HEK293 (cell line): ENCODE measurements at regions not wholly inside any gene's neighbourhood (a gene's known extent, or its start where the extent isn't known, plus 50 kb on each side); places are given as distances from the start of the nearest gene placed in this dataset.

Experiments
- CTCF ChIA-PET: fragments of 350-600 bp; formaldehyde crosslinking; extraction: SDS; loops from one replicate; lab custom pipeline; 2021; ENCODE audit warnings: antibody characterized with exemption; lab: Yijun Ruan, JAX
- POLR2A ChIA-PET: fragments of 300-600 bp; formaldehyde crosslinking; extraction: SDS; loops from one replicate; lab custom pipeline; 2020; ENCODE audit warnings: antibody characterized with exemption, inconsistent platforms; lab: Yijun Ruan, JAX
- H3K27ac ChIP-seq: fragments of 200-500 bp; sonication (Bioruptor generic); 2 replicates; pipeline ENCODE4 v1.5.1; 2014; ENCODE audit warnings: low read depth, low read length, control low read depth, inconsistent platforms; ENCODE audit errors: extremely low read depth
- H3K36me3 ChIP-seq, 2 experiments: fragments of 200-500 bp in 1 of 2; sonication (Bioruptor generic) in 1 of 2; 1 replicate in 1 of 2; 2 replicates in 1 of 2; pipeline ENCODE4 v1.5.1; 2014 to 2017; ENCODE audit warnings: inconsistent platforms in 2 of 2, low read length in 2 of 2; ENCODE audit not compliant: control insufficient read depth in 2 of 2, insufficient read depth in 1 of 2
- H3K4me1 ChIP-seq: fragments of 200-500 bp; sonication (Bioruptor generic); 2 replicates; pipeline ENCODE4 v1.5.1; 2014; ENCODE audit warnings: mild to moderate bottlenecking, low read length, inconsistent platforms; ENCODE audit not compliant: control insufficient read depth, insufficient read depth
- H3K4me3 ChIP-seq: 2 replicates; pipeline ENCODE4 v1.5.1; 2011; ENCODE audit warnings: low read depth, mild to moderate bottlenecking, control low read depth, low read length, moderate library complexity
- H3K9me3 ChIP-seq: fragments of 200-500 bp; sonication (Bioruptor generic); 2 replicates; pipeline ENCODE4 v1.5.1; 2014; ENCODE audit warnings: low read depth, low read length, inconsistent platforms; ENCODE audit not compliant: control insufficient read depth, insufficient read depth
- GFI1B ChIP-seq: fragments of 450-650 bp; formaldehyde crosslinking; IDR thresholded peaks from 2 replicates; pipeline ENCODE4 v1.5.1; 2016; ENCODE audit warnings: missing biosample characterization, missing genetic modification characterization
- HOXC10 ChIP-seq: sonication (generic); formaldehyde crosslinking; IDR thresholded peaks from 2 replicates; pipeline ENCODE4 v1.8.1; 2023; ENCODE audit warnings: mild to moderate bottlenecking, missing genetic modification reagents
- KLF17 ChIP-seq: fragments of 450-650 bp; formaldehyde crosslinking; IDR thresholded peaks from 2 replicates; pipeline ENCODE4 v1.5.1; 2016; ENCODE audit warnings: missing biosample characterization, missing genetic modification characterization
- KLF8 ChIP-seq: fragments of 450-650 bp; formaldehyde crosslinking; IDR thresholded peaks from 2 replicates; pipeline ENCODE4 v1.5.1; 2016; ENCODE audit warnings: missing biosample characterization, missing genetic modification characterization
- KLF9 ChIP-seq: fragments of 450-650 bp; formaldehyde crosslinking; IDR thresholded peaks from 2 replicates; pipeline ENCODE4 v1.5.1; 2016; ENCODE audit warnings: missing biosample characterization, missing genetic modification characterization, low read depth
- PATZ1 ChIP-seq: fragments of 450-650 bp; formaldehyde crosslinking; IDR thresholded peaks from 2 replicates; pipeline ENCODE4 v1.5.1; 2016; ENCODE audit warnings: missing biosample characterization, missing genetic modification characterization
- PBX3 ChIP-seq: sonication (generic); formaldehyde crosslinking; IDR thresholded peaks from 2 replicates; pipeline ENCODE4 v1.8.1; 2022; ENCODE audit warnings: mild to moderate bottlenecking, moderate library complexity, missing genetic modification reagents
- SP2 ChIP-seq: fragments of 450-650 bp; formaldehyde crosslinking; IDR thresholded peaks from 2 replicates; pipeline ENCODE4 v1.5.1; 2016; ENCODE audit warnings: missing biosample characterization, missing genetic modification characterization
- YY1 ChIP-seq: fragments of 450-650 bp; formaldehyde crosslinking; IDR thresholded peaks from 2 replicates; pipeline ENCODE4 v1.5.1; 2018; ENCODE audit warnings: missing biosample characterization, missing genetic modification characterization
- ZFP41 ChIP-seq: fragments of 450-650 bp; formaldehyde crosslinking; IDR thresholded peaks from 2 replicates; pipeline ENCODE4 v1.5.1; 2016; ENCODE audit warnings: missing biosample characterization, missing genetic modification characterization, borderline replicate concordance
- ZNF174 ChIP-seq: fragments of 450-650 bp; formaldehyde crosslinking; IDR thresholded peaks from 2 replicates; pipeline ENCODE4 v1.5.0; 2017; ENCODE audit warnings: missing biosample characterization, mild to moderate bottlenecking, missing genetic modification characterization
- ZNF26 ChIP-seq: fragments of 450-650 bp; formaldehyde crosslinking; IDR thresholded peaks from 2 replicates; pipeline ENCODE4 v1.5.1; 2016; ENCODE audit warnings: missing biosample characterization, missing genetic modification characterization
- ZNF311 ChIP-seq: fragments of 450-650 bp; formaldehyde crosslinking; IDR thresholded peaks from 2 replicates; pipeline ENCODE4 v1.5.1; 2017; ENCODE audit warnings: missing biosample characterization, missing genetic modification characterization, borderline replicate concordance
- ZNF354C ChIP-seq: fragments of 450-650 bp; formaldehyde crosslinking; IDR thresholded peaks from 2 replicates; pipeline ENCODE4 v1.5.1; 2016; ENCODE audit warnings: missing biosample characterization, missing genetic modification characterization, low read depth, borderline replicate concordance
- ZNF366 ChIP-seq: fragments of 450-650 bp; formaldehyde crosslinking; conservative IDR thresholded peaks from 2 replicates; pipeline ENCODE4 v1.5.1; 2016; ENCODE audit warnings: missing biosample characterization, missing genetic modification characterization
- ZNF37A ChIP-seq: fragments of 450-650 bp; IDR thresholded peaks from 2 replicates; pipeline ENCODE4 v1.5.1; 2018; ENCODE audit warnings: missing biosample characterization, missing genetic modification characterization
- ZNF391 ChIP-seq: fragments of 450-650 bp; formaldehyde crosslinking; IDR thresholded peaks from 2 replicates; pipeline ENCODE4 v1.5.1; 2016; ENCODE audit warnings: low read depth, missing biosample characterization, missing genetic modification characterization, borderline replicate concordance
- ZNF404 ChIP-seq: fragments of 450-650 bp; formaldehyde crosslinking; IDR thresholded peaks from 2 replicates; pipeline ENCODE4 v1.5.1; 2017; ENCODE audit warnings: missing biosample characterization, missing genetic modification characterization
- ZNF571 ChIP-seq: fragments of 450-650 bp; formaldehyde crosslinking; IDR thresholded peaks from 2 replicates; pipeline ENCODE4 v1.5.0; 2017; ENCODE audit warnings: missing biosample characterization, missing genetic modification characterization
- ZNF596 ChIP-seq: fragments of 450-650 bp; IDR thresholded peaks from 2 replicates; pipeline ENCODE4 v1.5.0; 2018; ENCODE audit warnings: missing biosample characterization, mild to moderate bottlenecking, missing genetic modification characterization, moderate library complexity
- ZNF629 ChIP-seq: fragments of 450-650 bp; formaldehyde crosslinking; IDR thresholded peaks from 2 replicates; pipeline ENCODE4 v1.5.1; 2017; ENCODE audit warnings: missing biosample characterization, missing genetic modification characterization
- ZNF791 ChIP-seq: fragments of 450-650 bp; formaldehyde crosslinking; IDR thresholded peaks from 2 replicates; pipeline ENCODE4 v1.5.1; 2016; ENCODE audit warnings: missing biosample characterization, missing genetic modification characterization
- ZNF792 ChIP-seq: fragments of 450-650 bp; formaldehyde crosslinking; IDR thresholded peaks from 2 replicates; pipeline ENCODE4 v1.5.1; 2016; ENCODE audit warnings: missing biosample characterization, missing genetic modification characterization
- TF ChIP-seq, protein P1 (sequence below): fragments of 450-650 bp; formaldehyde crosslinking; conservative IDR thresholded peaks from 2 replicates; pipeline ENCODE4 v1.5.1; 2016; ENCODE audit warnings: low read depth, missing biosample characterization, missing genetic modification characterization
- TF ChIP-seq, protein P2 (sequence below): fragments of 450-650 bp; formaldehyde crosslinking; IDR thresholded peaks from 2 replicates; pipeline ENCODE4 v1.5.1; 2016; ENCODE audit warnings: missing biosample characterization, missing genetic modification characterization

GRCh38 chr4:107155366-107155765 is 119.3 kb upstream of the DKK2 start:
- TF ChIP-seq ZNF629 (tag by site-specific recombination) (no peak), ZNF174 (tag by site-specific recombination) (no peak), ZNF26 (tag by site-specific recombination) (no peak), ZNF311 (no peak), SP2 (no peak), KLF9 (no peak), ZNF596 (tag by site-specific recombination) (no peak), PBX3 (CRISPR knock-in tag) (no peak), ZFP41 (tag by site-specific recombination) (no peak), HOXC10 (no peak), YY1 (tag by site-specific recombination) (no peak), GFI1B (tag by site-specific recombination) (no peak), ZNF354C (tag by site-specific recombination) (no peak), KLF8 (no peak), ZNF792 (tag by site-specific recombination) (no peak), PATZ1 (no peak), ZNF37A (no peak), ZNF571 (no peak), ZNF404 (tag by site-specific recombination) (no peak)
- TF ChIP-seq, protein P1, sequence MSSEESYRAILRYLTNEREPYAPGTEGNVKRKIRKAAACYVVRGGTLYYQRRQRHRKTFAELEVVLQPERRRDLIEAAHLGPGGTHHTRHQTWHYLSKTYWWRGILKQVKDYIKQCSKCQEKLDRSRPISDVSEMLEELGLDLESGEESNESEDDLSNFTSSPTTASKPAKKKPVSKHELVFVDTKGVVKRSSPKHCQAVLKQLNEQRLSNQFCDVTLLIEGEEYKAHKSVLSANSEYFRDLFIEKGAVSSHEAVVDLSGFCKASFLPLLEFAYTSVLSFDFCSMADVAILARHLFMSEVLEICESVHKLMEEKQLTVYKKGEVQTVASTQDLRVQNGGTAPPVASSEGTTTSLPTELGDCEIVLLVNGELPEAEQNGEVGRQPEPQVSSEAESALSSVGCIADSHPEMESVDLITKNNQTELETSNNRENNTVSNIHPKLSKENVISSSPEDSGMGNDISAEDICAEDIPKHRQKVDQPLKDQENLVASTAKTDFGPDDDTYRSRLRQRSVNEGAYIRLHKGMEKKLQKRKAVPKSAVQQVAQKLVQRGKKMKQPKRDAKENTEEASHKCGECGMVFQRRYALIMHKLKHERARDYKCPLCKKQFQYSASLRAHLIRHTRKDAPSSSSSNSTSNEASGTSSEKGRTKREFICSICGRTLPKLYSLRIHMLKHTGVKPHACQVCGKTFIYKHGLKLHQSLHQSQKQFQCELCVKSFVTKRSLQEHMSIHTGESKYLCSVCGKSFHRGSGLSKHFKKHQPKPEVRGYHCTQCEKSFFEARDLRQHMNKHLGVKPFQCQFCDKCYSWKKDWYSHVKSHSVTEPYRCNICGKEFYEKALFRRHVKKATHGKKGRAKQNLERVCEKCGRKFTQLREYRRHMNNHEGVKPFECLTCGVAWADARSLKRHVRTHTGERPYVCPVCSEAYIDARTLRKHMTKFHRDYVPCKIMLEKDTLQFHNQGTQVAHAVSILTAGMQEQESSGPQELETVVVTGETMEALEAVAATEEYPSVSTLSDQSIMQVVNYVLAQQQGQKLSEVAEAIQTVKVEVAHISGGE, result no peak
- H3K9me3 ChIP-seq, result no peaks in the 10 kb centered on the region
- ChIA-PET POLR2A (no interaction called here), CTCF (no interaction called here)
- H3K27ac ChIP-seq, result no peak overlapping the region
- H3K36me3 ChIP-seq, result no peaks in the 10 kb centered on the region
- no peaks in the 10 kb centered on the region for H3K4me1 ChIP-seq
- H3K4me3 ChIP-seq, result no peak overlapping the region

DNA sequence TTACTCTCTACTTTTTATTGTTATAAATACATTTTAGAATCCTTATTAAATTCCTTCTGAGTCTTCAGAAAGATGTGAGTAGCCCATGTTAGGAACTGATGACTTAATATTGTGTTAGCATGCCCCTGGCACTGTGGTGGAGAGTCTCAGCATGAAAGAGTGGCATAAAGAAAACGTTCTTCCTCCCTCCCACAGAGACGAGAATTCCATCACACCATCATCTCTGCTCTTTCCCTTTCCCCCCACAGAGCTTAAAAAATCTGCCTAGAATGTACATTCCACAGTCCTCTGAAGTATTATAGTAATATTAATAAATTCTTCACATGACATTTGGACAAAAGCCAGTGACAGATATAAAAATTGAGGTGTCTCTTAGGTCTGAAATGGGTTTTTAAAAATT is 117.8 kb upstream of the DKK2 start:
- CTCF ChIA-PET, result no interaction called here
- H3K27ac ChIP-seq, result no peak overlapping the region
- H3K9me3 ChIP-seq, result no peaks in the 10 kb centered on the region
- no peaks in the 10 kb centered on the region for H3K4me1 ChIP-seq
- H3K4me3 ChIP-seq, result no peak overlapping the region
- POLR2A ChIA-PET, result no interaction called here
- H3K36me3 ChIP-seq, result no peaks in the 10 kb centered on the region
- TF ChIP-seq ZNF391 (tag by site-specific recombination), result no peak
- no peak for TF ChIP-seq ZNF366 (tag by site-specific recombination)
- no peak for TF ChIP-seq KLF17 (tag by site-specific recombination)
- no peak for TF ChIP-seq ZNF791 (tag by site-specific recombination)
- TF ChIP-seq, protein P2, sequence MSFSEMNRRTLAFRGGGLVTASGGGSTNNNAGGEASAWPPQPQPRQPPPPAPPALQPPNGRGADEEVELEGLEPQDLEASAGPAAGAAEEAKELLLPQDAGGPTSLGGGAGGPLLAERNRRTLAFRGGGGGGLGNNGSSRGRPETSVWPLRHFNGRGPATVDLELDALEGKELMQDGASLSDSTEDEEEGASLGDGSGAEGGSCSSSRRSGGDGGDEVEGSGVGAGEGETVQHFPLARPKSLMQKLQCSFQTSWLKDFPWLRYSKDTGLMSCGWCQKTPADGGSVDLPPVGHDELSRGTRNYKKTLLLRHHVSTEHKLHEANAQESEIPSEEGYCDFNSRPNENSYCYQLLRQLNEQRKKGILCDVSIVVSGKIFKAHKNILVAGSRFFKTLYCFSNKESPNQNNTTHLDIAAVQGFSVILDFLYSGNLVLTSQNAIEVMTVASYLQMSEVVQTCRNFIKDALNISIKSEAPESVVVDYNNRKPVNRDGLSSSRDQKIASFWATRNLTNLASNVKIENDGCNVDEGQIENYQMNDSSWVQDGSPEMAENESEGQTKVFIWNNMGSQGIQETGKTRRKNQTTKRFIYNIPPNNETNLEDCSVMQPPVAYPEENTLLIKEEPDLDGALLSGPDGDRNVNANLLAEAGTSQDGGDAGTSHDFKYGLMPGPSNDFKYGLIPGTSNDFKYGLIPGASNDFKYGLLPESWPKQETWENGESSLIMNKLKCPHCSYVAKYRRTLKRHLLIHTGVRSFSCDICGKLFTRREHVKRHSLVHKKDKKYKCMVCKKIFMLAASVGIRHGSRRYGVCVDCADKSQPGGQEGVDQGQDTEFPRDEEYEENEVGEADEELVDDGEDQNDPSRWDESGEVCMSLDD, result no peak
